ENCODE measurements at regions not wholly inside any gene's neighbourhood (a gene's known extent, or its start where the extent isn't known, plus 50 kb on each side); places are given as distances from the start of the nearest gene placed in this dataset.

- DNase-seq (ENCODE audit: insufficient read length, low spot score) (no peak), FAIRE-seq (no peak)
Observed at GRCh38 chr4:20393486-20394100, 141.9 kb downstream of the SLIT2 start.

- DNase-seq (ENCODE audit: insufficient read length, low spot score) (no peak), FAIRE-seq (no peak)
Observed at GRCh38 chr4:20394512-20394911, 142.8 kb downstream of the SLIT2 start.

GRCh38 chr4:20395160-20395773 lies 143.6 kb downstream of the SLIT2 start:
- DNase-seq (ENCODE audit: insufficient read length, low spot score), result peak; percentile 3
- no peak for FAIRE-seq

- no peak for DNase-seq (ENCODE audit: insufficient read length, low spot score)
- FAIRE-seq, result no peak
Observed at GRCh38 chr4:20403290-20403689, 151.6 kb downstream of the SLIT2 start.

- DNase-seq (ENCODE audit: insufficient read length, low spot score) (no peak), FAIRE-seq (no peak)
Observed at GRCh38 chr4:20403846-20404245, 152.1 kb downstream of the SLIT2 start.

GRCh38 chr4:20408611-20409010 lies 156.9 kb downstream of the SLIT2 start:
- DNase-seq (ENCODE audit: insufficient read length, low spot score) (no peak), FAIRE-seq (no peak)

- no peak for FAIRE-seq
Observed at GRCh38 chr4:20412072-20412471, 160.4 kb downstream of the SLIT2 start.

GRCh38 chr4:20416800-20417199 lies 165.1 kb downstream of the SLIT2 start:
- FAIRE-seq, result no peak

More at GRCh38 chr4:20412072-20412471, 160.4 kb downstream of the SLIT2 start:
- DNase-seq (ENCODE audit: insufficient read length, low spot score), result no peak

GRCh38 chr4:20418861-20419451 lies 167.3 kb downstream of the SLIT2 start:
- DNase-seq (ENCODE audit: insufficient read length, low spot score) (peak; percentile 35), FAIRE-seq (peak; percentile 31)

More at GRCh38 chr4:20416800-20417199, 165.1 kb downstream of the SLIT2 start:
- DNase-seq (ENCODE audit: insufficient read length, low spot score), result no peak

GRCh38 chr4:20420916-20421602 lies 169.4 kb downstream of the SLIT2 start:
- FAIRE-seq, result no peak

GRCh38 chr4:20421603-20421985 lies 169.9 kb downstream of the SLIT2 start:
- FAIRE-seq, result no peak

More at GRCh38 chr4:20420916-20421602, 169.4 kb downstream of the SLIT2 start:
- DNase-seq (ENCODE audit: insufficient read length, low spot score), result no peak

GRCh38 chr4:20422398-20422797 lies 170.7 kb downstream of the SLIT2 start:
- DNase-seq (ENCODE audit: insufficient read length, low spot score), result peak; percentile 12

More at GRCh38 chr4:20421603-20421985, 169.9 kb downstream of the SLIT2 start:
- DNase-seq (ENCODE audit: insufficient read length, low spot score), result no peak

GRCh38 chr4:20423420-20423819 lies 171.7 kb downstream of the SLIT2 start:
- no peak for DNase-seq (ENCODE audit: insufficient read length, low spot score)
- FAIRE-seq, result no peak

More at GRCh38 chr4:20422398-20422797, 170.7 kb downstream of the SLIT2 start:
- no peak for FAIRE-seq

- no peak for FAIRE-seq
- DNase-seq (ENCODE audit: insufficient read length, low spot score), result no peak
Observed at GRCh38 chr4:20426028-20426427, 174.3 kb downstream of the SLIT2 start.

GRCh38 chr4:20428436-20429160 lies 176.9 kb downstream of the SLIT2 start:
- FAIRE-seq (no peak), DNase-seq (ENCODE audit: insufficient read length, low spot score) (no peak)

GRCh38 chr4:20430259-20430941 lies 178.7 kb downstream of the SLIT2 start:
- FAIRE-seq, result no peak
- DNase-seq (ENCODE audit: insufficient read length, low spot score), result no peak

GRCh38 chr4:20431543-20431951 lies 179.8 kb downstream of the SLIT2 start:
- FAIRE-seq (no peak), DNase-seq (ENCODE audit: insufficient read length, low spot score) (no peak)

GRCh38 chr4:20432088-20432487 lies 180.4 kb downstream of the SLIT2 start:
- DNase-seq (ENCODE audit: insufficient read length, low spot score), result no peak
- no peak for FAIRE-seq

- FAIRE-seq, result no peak
- DNase-seq (ENCODE audit: insufficient read length, low spot score), result no peak
Observed at GRCh38 chr4:20433097-20433705, 181.5 kb downstream of the SLIT2 start.

GRCh38 chr4:20440170-20440569 lies 188.5 kb downstream of the SLIT2 start:
- no peak for DNase-seq (ENCODE audit: insufficient read length, low spot score)
- no peak for FAIRE-seq

Measured in HTR-8/SVneo (cell line).